Lower leg skin (tissue), 3 donors: ENCODE measurements at regions not wholly inside any gene's neighbourhood (a gene's known extent, or its start where the extent isn't known, plus 50 kb on each side); places are given as distances from the start of the nearest gene placed in this dataset.
"Not testable (repeated sequence)": the region's sequence is repeated elsewhere in the genome, so short reads cannot be mapped to it uniquely, and the experiment has no call there.

ENCODE experiments used
- POLR2A ChIP-seq, 2 donors: fragments of 450-650 bp; IDR thresholded peaks; one replicate each; pipeline ENCODE4 v1.6.1; 2016 to 2017; ENCODE audit warnings: antibody characterized with exemption in 2 of 2, mild to moderate bottlenecking in 1 of 2, moderate library complexity in 1 of 2
- TF ChIP-seq, protein P1 (sequence below), 3 donors: fragments of 450-650 bp; IDR thresholded peaks; one replicate each; pipeline ENCODE4 v1.5.1; 2016; ENCODE audit warnings: antibody characterized with exemption in 3 of 3, mild to moderate bottlenecking in 3 of 3, moderate library complexity in 2 of 3

DNA sequence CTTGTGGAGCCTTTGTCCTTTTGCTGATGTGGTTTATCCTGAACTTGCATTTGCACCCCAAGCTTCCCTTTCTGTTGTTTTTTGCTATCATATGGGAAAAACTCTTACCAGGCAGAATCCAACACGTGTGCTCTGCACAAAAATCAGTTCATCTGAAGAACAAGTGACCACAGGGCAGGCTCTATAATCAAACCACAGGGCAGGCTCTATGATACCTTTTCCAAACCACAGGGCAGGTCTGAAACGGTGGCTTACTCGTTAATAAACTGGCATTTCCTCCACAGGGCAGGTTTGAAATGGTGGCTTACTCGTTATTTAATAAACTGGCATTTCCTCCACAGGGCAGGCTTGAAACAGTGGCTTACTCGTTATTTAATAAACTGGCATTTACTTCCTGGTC is 51.7 kb upstream of the LPCAT1 start:
- TF ChIP-seq, protein P1, sequence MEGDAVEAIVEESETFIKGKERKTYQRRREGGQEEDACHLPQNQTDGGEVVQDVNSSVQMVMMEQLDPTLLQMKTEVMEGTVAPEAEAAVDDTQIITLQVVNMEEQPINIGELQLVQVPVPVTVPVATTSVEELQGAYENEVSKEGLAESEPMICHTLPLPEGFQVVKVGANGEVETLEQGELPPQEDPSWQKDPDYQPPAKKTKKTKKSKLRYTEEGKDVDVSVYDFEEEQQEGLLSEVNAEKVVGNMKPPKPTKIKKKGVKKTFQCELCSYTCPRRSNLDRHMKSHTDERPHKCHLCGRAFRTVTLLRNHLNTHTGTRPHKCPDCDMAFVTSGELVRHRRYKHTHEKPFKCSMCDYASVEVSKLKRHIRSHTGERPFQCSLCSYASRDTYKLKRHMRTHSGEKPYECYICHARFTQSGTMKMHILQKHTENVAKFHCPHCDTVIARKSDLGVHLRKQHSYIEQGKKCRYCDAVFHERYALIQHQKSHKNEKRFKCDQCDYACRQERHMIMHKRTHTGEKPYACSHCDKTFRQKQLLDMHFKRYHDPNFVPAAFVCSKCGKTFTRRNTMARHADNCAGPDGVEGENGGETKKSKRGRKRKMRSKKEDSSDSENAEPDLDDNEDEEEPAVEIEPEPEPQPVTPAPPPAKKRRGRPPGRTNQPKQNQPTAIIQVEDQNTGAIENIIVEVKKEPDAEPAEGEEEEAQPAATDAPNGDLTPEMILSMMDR (IDR thresholded peaks at IDR 0.05), result not testable (repeated sequence)
- not testable (repeated sequence) for TF ChIP-seq POLR2A (IDR thresholded peaks at IDR 0.05)
